ENCODE measurements at regions not wholly inside any gene's neighbourhood (a gene's known extent, or its start where the extent isn't known, plus 50 kb on each side); places are given as distances from the start of the nearest gene placed in this dataset.

- no peak for TF ChIP-seq ZNF274 (IDR thresholded peaks at IDR 0.05; ENCODE audit: low read depth, low read length)
- no peak for TF ChIP-seq YY1 (IDR thresholded peaks at IDR 0.05; ENCODE audit: insufficient read depth, insufficient read length)
- no peak for TF ChIP-seq SUZ12 (IDR thresholded peaks at IDR 0.05; ENCODE audit: extremely low read depth, insufficient read depth, insufficient read length)
These were observed 1402.1 kb upstream of the ACO1 start for GRCh38 chr9:30982301-30982700.

Data from NT2/D1 (cell line).